KMS-11 (cell line): ENCODE measurements at regions not wholly inside any gene's neighbourhood (a gene's known extent, or its start where the extent isn't known, plus 50 kb on each side); places are given as distances from the start of the nearest gene placed in this dataset.

Experiments used
- H2AFZ ChIP-seq: fragments of 200-600 bp; sonication (generic); 2 replicates; pipeline ENCODE4 v1.6.1; 2016; ENCODE audit warnings: antibody characterized with exemption, mixed run types, low read depth
- H3K27ac ChIP-seq: fragments of 200-600 bp; sonication (generic); 2 replicates; pipeline ENCODE4 v1.6.1; 2016; ENCODE audit warnings: mild to moderate bottlenecking, mixed run types
- H3K27me3 ChIP-seq: fragments of 200-600 bp; sonication (generic); 2 replicates; pipeline ENCODE4 v1.6.1; 2017; ENCODE audit warnings: mild to moderate bottlenecking, low read depth, mixed run types, moderate library complexity; ENCODE audit not compliant: insufficient read depth
- H3K36me3 ChIP-seq: fragments of 200-600 bp; sonication (generic); 2 replicates; pipeline ENCODE4 v1.6.1; 2017; ENCODE audit warnings: mild to moderate bottlenecking, mixed run types; ENCODE audit not compliant: insufficient read depth
- H3K4me1 ChIP-seq: fragments of 200-600 bp; sonication (generic); 2 replicates; pipeline ENCODE4 v1.6.1; 2016; ENCODE audit warnings: mild to moderate bottlenecking, low read depth, mixed run types; ENCODE audit not compliant: poor library complexity, severe bottlenecking
- H3K4me2 ChIP-seq: fragments of 200-600 bp; sonication (generic); 2 replicates; pipeline ENCODE4 v1.7.0; 2016; ENCODE audit warnings: mild to moderate bottlenecking, mixed run types
- H3K4me3 ChIP-seq: fragments of 200-600 bp; sonication (generic); IDR thresholded peaks from 2 replicates; pipeline ENCODE4 v1.6.1; 2017; ENCODE audit warnings: low read depth, low read length, mixed read lengths; ENCODE audit not compliant: insufficient read depth
- H3K79me2 ChIP-seq: fragments of 200-600 bp; sonication (generic); 2 replicates; pipeline ENCODE4 v1.6.1; 2016; ENCODE audit warnings: low read depth, mixed run types; ENCODE audit not compliant: insufficient read depth
- H3K9ac ChIP-seq: fragments of 200-600 bp; sonication (generic); 2 replicates; pipeline ENCODE4 v1.6.1; 2016; ENCODE audit warnings: mild to moderate bottlenecking, mixed run types
- H4K20me1 ChIP-seq: fragments of 200-600 bp; sonication (generic); 2 replicates; pipeline ENCODE4 v1.6.1; 2016; ENCODE audit warnings: mild to moderate bottlenecking, mixed run types; ENCODE audit not compliant: insufficient read depth
- TF ChIP-seq, protein P1 (sequence below): fragments of 200-600 bp; sonication (generic); conservative IDR thresholded peaks from 2 replicates; pipeline ENCODE4 v1.6.1; 2017; ENCODE audit warnings: low read depth, mild to moderate bottlenecking, antibody characterized with exemption, low read length, moderate library complexity, mixed read lengths

DNA sequence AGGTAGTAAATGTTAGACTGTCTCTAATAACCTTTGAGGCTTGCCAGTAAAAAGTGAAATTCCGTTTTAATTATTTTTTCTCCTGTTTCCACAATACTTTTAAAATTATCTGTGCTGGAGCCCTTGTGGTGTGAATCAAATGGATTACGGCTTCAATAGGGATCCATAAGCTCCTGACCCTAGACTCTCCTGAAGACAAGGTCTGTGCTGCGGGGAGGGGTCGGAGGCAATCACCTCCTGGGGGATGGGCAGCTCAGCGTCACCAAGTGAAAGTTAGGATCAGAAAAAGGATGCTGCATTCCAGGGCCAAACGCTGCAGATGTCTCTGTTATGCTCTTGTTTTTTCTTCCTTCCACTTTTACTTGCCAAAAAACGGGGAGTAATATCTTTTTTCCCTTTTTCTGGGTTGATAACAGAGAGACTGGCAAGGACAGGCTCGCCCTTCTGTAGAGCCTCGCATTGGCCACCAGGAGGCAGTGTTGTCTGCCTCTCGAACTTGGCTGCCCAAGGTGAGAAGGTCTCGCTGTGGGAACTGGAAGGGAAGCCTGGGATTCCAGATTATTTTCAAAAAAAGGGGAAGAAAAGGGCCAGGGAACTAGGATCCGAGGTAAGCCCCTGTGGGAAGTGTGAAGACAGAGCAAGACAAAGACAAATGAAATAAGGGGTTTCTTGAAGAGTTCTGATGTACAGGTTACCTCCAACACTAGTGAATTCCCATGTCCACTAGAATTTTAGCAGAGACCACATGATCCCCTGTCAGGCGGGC is 621.9 kb downstream of the ACTR3B start:
- H3K27me3 ChIP-seq: no peaks in the 10 kb centered on the region
- H3K27ac ChIP-seq: no peak overlapping the region
- H3K4me3 ChIP-seq: no peak overlapping the region
- no peaks in the 10 kb centered on the region for H4K20me1 ChIP-seq
- no peaks in the 10 kb centered on the region for H3K79me2 ChIP-seq
- no peak overlapping the region for H3K9ac ChIP-seq
- no peaks in the 10 kb centered on the region for H3K36me3 ChIP-seq
- no peak overlapping the region for H3K4me2 ChIP-seq
- TF ChIP-seq, protein P1, sequence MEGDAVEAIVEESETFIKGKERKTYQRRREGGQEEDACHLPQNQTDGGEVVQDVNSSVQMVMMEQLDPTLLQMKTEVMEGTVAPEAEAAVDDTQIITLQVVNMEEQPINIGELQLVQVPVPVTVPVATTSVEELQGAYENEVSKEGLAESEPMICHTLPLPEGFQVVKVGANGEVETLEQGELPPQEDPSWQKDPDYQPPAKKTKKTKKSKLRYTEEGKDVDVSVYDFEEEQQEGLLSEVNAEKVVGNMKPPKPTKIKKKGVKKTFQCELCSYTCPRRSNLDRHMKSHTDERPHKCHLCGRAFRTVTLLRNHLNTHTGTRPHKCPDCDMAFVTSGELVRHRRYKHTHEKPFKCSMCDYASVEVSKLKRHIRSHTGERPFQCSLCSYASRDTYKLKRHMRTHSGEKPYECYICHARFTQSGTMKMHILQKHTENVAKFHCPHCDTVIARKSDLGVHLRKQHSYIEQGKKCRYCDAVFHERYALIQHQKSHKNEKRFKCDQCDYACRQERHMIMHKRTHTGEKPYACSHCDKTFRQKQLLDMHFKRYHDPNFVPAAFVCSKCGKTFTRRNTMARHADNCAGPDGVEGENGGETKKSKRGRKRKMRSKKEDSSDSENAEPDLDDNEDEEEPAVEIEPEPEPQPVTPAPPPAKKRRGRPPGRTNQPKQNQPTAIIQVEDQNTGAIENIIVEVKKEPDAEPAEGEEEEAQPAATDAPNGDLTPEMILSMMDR: peak; percentile 84
- H3K4me1 ChIP-seq: no peaks in the 10 kb centered on the region
- H2AFZ ChIP-seq: no peak overlapping the region

- Histone ChIP-seq H3K79me2 (no peaks in the 10 kb centered on the region), H3K4me1 (no peaks in the 10 kb centered on the region), H3K27ac (no peak overlapping the region), H3K27me3 (no peaks in the 10 kb centered on the region), H3K36me3 (no peaks in the 10 kb centered on the region), H3K4me2 (no peak overlapping the region), H4K20me1 (no peaks in the 10 kb centered on the region), H3K9ac (no peak overlapping the region), H3K4me3 (no peak overlapping the region), H2AFZ (no peak overlapping the region)
- TF ChIP-seq, protein P1: no peak
Measured at GRCh38 chr7:153382641-153383101, 623.1 kb downstream of the ACTR3B start.

DNA sequence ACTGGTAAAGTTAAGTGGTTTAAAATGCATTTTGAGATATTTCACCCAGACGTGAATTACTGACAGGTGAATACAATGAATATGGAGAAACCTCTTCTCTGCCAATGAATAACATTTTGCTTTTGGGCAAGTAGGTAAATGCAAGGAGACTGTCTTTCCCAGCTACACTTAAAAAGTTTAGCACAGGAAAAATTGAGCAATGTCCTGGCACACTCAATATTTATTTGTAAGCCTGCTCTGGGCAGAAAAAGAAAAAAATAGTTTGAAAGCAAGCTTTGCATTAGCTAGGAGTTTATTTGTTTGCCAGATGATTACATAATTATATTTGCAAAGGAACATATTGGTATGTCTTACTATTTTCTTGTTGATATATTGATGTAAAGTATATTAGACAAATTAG is 624.2 kb downstream of the ACTR3B start:
- Histone ChIP-seq H3K36me3 (no peaks in the 10 kb centered on the region), H3K4me2 (no peak overlapping the region), H3K79me2 (no peaks in the 10 kb centered on the region), H3K27ac (no peak overlapping the region), H3K4me1 (no peaks in the 10 kb centered on the region), H3K27me3 (no peaks in the 10 kb centered on the region), H4K20me1 (no peaks in the 10 kb centered on the region), H2AFZ (no peak overlapping the region), H3K4me3 (no peak overlapping the region), H3K9ac (no peak overlapping the region)
- TF ChIP-seq, protein P1: no peak

- H4K20me1 ChIP-seq: no peaks in the 10 kb centered on the region
- H3K4me2 ChIP-seq: no peak overlapping the region
Measured at GRCh38 chr7:153385502-153385901, 626.0 kb downstream of the ACTR3B start.

More at GRCh38 chr7:153385502-153385901, 626.0 kb downstream of the ACTR3B start:
- no peaks in the 10 kb centered on the region for H3K27me3 ChIP-seq
- TF ChIP-seq, protein P1: no peak
- H3K9ac ChIP-seq: no peak overlapping the region
- H2AFZ ChIP-seq: no peak overlapping the region
- H3K79me2 ChIP-seq: no peaks in the 10 kb centered on the region
- no peak overlapping the region for H3K27ac ChIP-seq
- no peaks in the 10 kb centered on the region for H3K4me1 ChIP-seq
- no peaks in the 10 kb centered on the region for H3K36me3 ChIP-seq
- H3K4me3 ChIP-seq: no peak overlapping the region
